K562 (cell line): ENCODE measurements at regions not wholly inside any gene's neighbourhood (a gene's known extent, or its start where the extent isn't known, plus 50 kb on each side); places are given as distances from the start of the nearest gene placed in this dataset.

Source experiments
- FOXP1 ChIP-seq: sonication (generic); formaldehyde crosslinking; IDR thresholded peaks from 2 replicates; pipeline ENCODE4 v1.8.0; 2022; ENCODE audit warnings: mild to moderate bottlenecking, missing genetic modification reagents
- GABPA ChIP-seq: fragments of 200-800 bp; sonication (Bioruptor generic); conservative IDR thresholded peaks from 2 replicates; pipeline ENCODE4 v1.6.1; 2016; ENCODE audit warnings: low read depth, missing genetic modification characterization, missing compliant biosample characterization
- KHSRP ChIP-seq: fragments of 450-650 bp; IDR thresholded peaks from 2 replicates; pipeline ENCODE4 v1.6.1; 2017
- POLR2AphosphoS5 ChIP-seq: IDR thresholded peaks from 2 replicates; pipeline ENCODE4 v1.6.1; 2011; ENCODE audit warnings: mild to moderate bottlenecking, low read depth, low read length, moderate library complexity; ENCODE audit not compliant: control insufficient read depth, insufficient read depth
- RAD51 ChIP-seq: fragments of 450-650 bp; IDR thresholded peaks from 2 replicates; pipeline ENCODE4 v1.7.1; 2016; ENCODE audit warnings: low read depth, mild to moderate bottlenecking, borderline replicate concordance
- SIN3A ChIP-seq, 2 experiments: fragments of 150-350 bp in 1 of 2; IDR thresholded peaks; 2 replicates each; pipeline ENCODE4 v1.6.1; 2011 to 2016; ENCODE audit warnings: borderline replicate concordance in 2 of 2, low read depth in 2 of 2, low read length in 2 of 2, mild to moderate bottlenecking in 2 of 2, moderate library complexity in 2 of 2; ENCODE audit not compliant: control insufficient read depth in 1 of 2
- SOX6 ChIP-seq: fragments of 450-650 bp; IDR thresholded peaks from 2 replicates; pipeline ENCODE4 v1.6.1; 2014; ENCODE audit warnings: mild to moderate bottlenecking
- ZNF780A ChIP-seq: fragments of 250-450 bp; sonication (Bioruptor Pico); IDR thresholded peaks from 2 replicates; pipeline ENCODE4 v1.5.0; 2021; ENCODE audit warnings: mild to moderate bottlenecking
- TF ChIP-seq, protein P1 (sequence below): conservative IDR thresholded peaks from 2 replicates; pipeline ENCODE4 v1.6.1; 2011; ENCODE audit warnings: low read depth, mild to moderate bottlenecking, low read length; ENCODE audit not compliant: control insufficient read depth
- TF ChIP-seq, protein P2 (sequence below): fragments of 450-650 bp; IDR thresholded peaks from one replicate; pipeline ENCODE4 v1.6.1; 2018; ENCODE audit warnings: mild to moderate bottlenecking, moderate library complexity; ENCODE audit not compliant: partially characterized antibody
- TF ChIP-seq, protein P3 (sequence below), 2 experiments: fragments of 200-800 bp in 1 of 2; sonication (Bioruptor generic) in 1 of 2; sonication (generic) in 1 of 2; formaldehyde crosslinking in 1 of 2; IDR thresholded peaks in 1 of 2; conservative IDR thresholded peaks in 1 of 2; 2 replicates each; pipeline versions ENCODE4 v1.5.0 to v1.6.1; 2016 to 2020; ENCODE audit warnings: missing compliant biosample characterization in 1 of 2, missing genetic modification characterization in 1 of 2, missing genetic modification reagents in 1 of 2
- TF ChIP-seq, protein P4 (sequence below): fragments of 250-450 bp; sonication (Bioruptor Pico); IDR thresholded peaks from 2 replicates; pipeline ENCODE4 v1.8.0; 2021; ENCODE audit warnings: borderline replicate concordance, mild to moderate bottlenecking, moderate library complexity; ENCODE audit not compliant: poor library complexity, severe bottlenecking
- TF ChIP-seq, protein P5 (sequence below), 3 experiments: IDR thresholded peaks in 2 of 3; conservative IDR thresholded peaks in 1 of 3; 2 replicates each; pipeline ENCODE4 v1.5.1; 2011 to 2012; ENCODE audit warnings: low read length in 3 of 3, mild to moderate bottlenecking in 3 of 3, control low read depth in 2 of 3, improper control_type of control experiment in 1 of 3, inconsistent platforms in 1 of 3, low read depth in 1 of 3, mixed read lengths in 1 of 3, moderate library complexity in 1 of 3; ENCODE audit not compliant: insufficient read depth in 2 of 3
- TF ChIP-seq, protein P6 (sequence below): fragments of 450-650 bp; IDR thresholded peaks from 2 replicates; pipeline ENCODE4 v1.6.1; 2016; ENCODE audit warnings: antibody characterized with exemption

DNA sequence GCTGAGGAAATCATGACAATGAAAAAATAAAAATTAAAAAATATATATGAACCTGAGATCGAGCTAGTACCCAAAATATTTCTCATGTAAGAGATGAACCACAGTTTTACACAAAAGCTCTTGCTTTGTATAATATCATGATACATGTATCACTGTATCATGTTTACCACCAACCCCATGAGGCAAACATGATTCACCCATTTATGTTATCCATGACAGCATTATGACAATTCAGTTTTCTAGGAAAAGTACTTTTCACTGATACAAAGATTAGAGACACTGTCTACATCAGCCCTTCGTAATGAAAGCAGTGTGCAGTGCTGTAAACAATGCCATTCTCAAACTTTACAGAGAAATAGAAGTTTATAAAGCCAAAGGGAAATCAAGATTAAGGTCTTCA is 852.5 kb upstream of the LRRC4C start:
- TF ChIP-seq GABPA (tag) = no peak
- TF ChIP-seq, protein P1, sequence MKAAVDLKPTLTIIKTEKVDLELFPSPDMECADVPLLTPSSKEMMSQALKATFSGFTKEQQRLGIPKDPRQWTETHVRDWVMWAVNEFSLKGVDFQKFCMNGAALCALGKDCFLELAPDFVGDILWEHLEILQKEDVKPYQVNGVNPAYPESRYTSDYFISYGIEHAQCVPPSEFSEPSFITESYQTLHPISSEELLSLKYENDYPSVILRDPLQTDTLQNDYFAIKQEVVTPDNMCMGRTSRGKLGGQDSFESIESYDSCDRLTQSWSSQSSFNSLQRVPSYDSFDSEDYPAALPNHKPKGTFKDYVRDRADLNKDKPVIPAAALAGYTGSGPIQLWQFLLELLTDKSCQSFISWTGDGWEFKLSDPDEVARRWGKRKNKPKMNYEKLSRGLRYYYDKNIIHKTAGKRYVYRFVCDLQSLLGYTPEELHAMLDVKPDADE = no peak
- no peak for TF ChIP-seq RAD51
- TF ChIP-seq, protein P2, sequence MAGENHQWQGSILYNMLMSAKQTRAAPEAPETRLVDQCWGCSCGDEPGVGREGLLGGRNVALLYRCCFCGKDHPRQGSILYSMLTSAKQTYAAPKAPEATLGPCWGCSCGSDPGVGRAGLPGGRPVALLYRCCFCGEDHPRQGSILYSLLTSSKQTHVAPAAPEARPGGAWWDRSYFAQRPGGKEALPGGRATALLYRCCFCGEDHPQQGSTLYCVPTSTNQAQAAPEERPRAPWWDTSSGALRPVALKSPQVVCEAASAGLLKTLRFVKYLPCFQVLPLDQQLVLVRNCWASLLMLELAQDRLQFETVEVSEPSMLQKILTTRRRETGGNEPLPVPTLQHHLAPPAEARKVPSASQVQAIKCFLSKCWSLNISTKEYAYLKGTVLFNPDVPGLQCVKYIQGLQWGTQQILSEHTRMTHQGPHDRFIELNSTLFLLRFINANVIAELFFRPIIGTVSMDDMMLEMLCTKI = no peak
- TF ChIP-seq POLR2AphosphoS5 = no peak
- TF ChIP-seq, protein P3, sequence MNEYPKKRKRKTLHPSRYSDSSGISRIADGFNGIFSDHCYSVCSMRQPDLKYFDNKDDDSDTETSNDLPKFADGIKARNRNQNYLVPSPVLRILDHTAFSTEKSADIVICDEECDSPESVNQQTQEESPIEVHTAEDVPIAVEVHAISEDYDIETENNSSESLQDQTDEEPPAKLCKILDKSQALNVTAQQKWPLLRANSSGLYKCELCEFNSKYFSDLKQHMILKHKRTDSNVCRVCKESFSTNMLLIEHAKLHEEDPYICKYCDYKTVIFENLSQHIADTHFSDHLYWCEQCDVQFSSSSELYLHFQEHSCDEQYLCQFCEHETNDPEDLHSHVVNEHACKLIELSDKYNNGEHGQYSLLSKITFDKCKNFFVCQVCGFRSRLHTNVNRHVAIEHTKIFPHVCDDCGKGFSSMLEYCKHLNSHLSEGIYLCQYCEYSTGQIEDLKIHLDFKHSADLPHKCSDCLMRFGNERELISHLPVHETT (CRISPR knock-in tag; conservative IDR thresholded peaks at IDR 0.05 in 1 of 2, IDR thresholded peaks at IDR 0.05 in 1 of 2) = no peak
- TF ChIP-seq KHSRP = no peak
- TF ChIP-seq, protein P4, sequence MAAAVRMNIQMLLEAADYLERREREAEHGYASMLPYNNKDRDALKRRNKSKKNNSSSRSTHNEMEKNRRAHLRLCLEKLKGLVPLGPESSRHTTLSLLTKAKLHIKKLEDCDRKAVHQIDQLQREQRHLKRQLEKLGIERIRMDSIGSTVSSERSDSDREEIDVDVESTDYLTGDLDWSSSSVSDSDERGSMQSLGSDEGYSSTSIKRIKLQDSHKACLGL (CRISPR knock-in tag) = no peak
- TF ChIP-seq, protein P5, sequence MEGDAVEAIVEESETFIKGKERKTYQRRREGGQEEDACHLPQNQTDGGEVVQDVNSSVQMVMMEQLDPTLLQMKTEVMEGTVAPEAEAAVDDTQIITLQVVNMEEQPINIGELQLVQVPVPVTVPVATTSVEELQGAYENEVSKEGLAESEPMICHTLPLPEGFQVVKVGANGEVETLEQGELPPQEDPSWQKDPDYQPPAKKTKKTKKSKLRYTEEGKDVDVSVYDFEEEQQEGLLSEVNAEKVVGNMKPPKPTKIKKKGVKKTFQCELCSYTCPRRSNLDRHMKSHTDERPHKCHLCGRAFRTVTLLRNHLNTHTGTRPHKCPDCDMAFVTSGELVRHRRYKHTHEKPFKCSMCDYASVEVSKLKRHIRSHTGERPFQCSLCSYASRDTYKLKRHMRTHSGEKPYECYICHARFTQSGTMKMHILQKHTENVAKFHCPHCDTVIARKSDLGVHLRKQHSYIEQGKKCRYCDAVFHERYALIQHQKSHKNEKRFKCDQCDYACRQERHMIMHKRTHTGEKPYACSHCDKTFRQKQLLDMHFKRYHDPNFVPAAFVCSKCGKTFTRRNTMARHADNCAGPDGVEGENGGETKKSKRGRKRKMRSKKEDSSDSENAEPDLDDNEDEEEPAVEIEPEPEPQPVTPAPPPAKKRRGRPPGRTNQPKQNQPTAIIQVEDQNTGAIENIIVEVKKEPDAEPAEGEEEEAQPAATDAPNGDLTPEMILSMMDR (IDR thresholded peaks at IDR 0.05 in 2 of 3, conservative IDR thresholded peaks at IDR 0.05 in 1 of 3; ENCODE audit: insufficient read depth in 2 of 3, low read depth in 1 of 3, low read length in 3 of 3) = no peak
- TF ChIP-seq FOXP1 (CRISPR knock-in tag) = no peak
- no peak for TF ChIP-seq SOX6
- TF ChIP-seq, protein P6, sequence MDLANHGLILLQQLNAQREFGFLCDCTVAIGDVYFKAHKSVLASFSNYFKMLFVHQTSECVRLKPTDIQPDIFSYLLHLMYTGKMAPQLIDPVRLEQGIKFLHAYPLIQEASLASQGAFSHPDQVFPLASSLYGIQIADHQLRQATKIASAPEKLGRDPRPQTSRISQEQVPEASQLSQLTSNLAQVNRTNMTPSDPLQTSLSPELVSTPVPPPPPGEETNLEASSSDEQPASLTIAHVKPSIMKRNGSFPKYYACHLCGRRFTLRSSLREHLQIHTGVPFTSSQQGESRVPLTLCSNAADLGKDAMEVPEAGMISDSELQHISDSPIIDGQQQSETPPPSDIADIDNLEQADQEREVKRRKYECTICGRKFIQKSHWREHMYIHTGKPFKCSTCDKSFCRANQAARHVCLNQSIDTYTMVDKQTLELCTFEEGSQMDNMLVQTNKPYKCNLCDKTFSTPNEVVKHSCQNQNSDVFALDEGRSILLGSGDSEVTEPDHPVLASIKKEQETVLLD = no peak
- TF ChIP-seq SIN3A (IDR thresholded peaks at IDR 0.05; ENCODE audit: borderline replicate concordance in 2 of 2, control insufficient read depth in 1 of 2, low read depth in 2 of 2, low read length in 2 of 2) = no peak
- TF ChIP-seq ZNF780A (CRISPR knock-in tag) = no peak
